Choroid plexus epithelial cell (primary cell): ENCODE measurements at regions not wholly inside any gene's neighbourhood (a gene's known extent, or its start where the extent isn't known, plus 50 kb on each side); places are given as distances from the start of the nearest gene placed in this dataset.
A peak's percentile ranks its signal among the peaks of the same experiment; 100 is the strongest.

ENCODE experiments used
- DNase-seq: peaks from one replicate; pipeline ENCODE4 v3.0.0-alpha.2; 2010; ENCODE audit warnings: low read depth
- H3K4me3 ChIP-seq: 2 replicates; pipeline ENCODE4 v1.5.1; 2011; ENCODE audit warnings: low read depth, mild to moderate bottlenecking, control low read depth, low read length, moderate library complexity
- CTCF ChIP-seq: conservative IDR thresholded peaks from 2 replicates; pipeline ENCODE4 v1.5.1; 2011; ENCODE audit warnings: low read depth, mild to moderate bottlenecking, control low read depth, inconsistent platforms, low read length, moderate library complexity

- no peak overlapping the region for H3K4me3 ChIP-seq
- DNase-seq, result no peak
- no peak for TF ChIP-seq CTCF
Measured at GRCh38 chr4:32840461-32841189, 2120.5 kb downstream of the PCDH7 start.

GRCh38 chr4:32841217-32841616, 2121.0 kb downstream of the PCDH7 start:
- no peak for DNase-seq
- no peak for TF ChIP-seq CTCF
- no peak overlapping the region for H3K4me3 ChIP-seq

- TF ChIP-seq CTCF, result no peak
- peak; percentile 20 for DNase-seq
Measured at GRCh38 chr4:32847461-32847860, 2127.3 kb downstream of the PCDH7 start.

GRCh38 chr4:32855622-32856021, 2135.5 kb downstream of the PCDH7 start:
- H3K4me3 ChIP-seq, result no peak overlapping the region
- DNase-seq, result no peak
- no peak for TF ChIP-seq CTCF

More at GRCh38 chr4:32847461-32847860, 2127.3 kb downstream of the PCDH7 start:
- H3K4me3 ChIP-seq, result no peak overlapping the region

- no peak overlapping the region for H3K4me3 ChIP-seq
- TF ChIP-seq CTCF, result no peak
- no peak for DNase-seq
Measured at GRCh38 chr4:32858361-32858760, 2138.2 kb downstream of the PCDH7 start.

- no peak for TF ChIP-seq CTCF
- no peak overlapping the region for H3K4me3 ChIP-seq
- DNase-seq, result peak; percentile 67
Measured at GRCh38 chr4:32858971-32859370, 2138.8 kb downstream of the PCDH7 start.

- no peak overlapping the region for H3K4me3 ChIP-seq
- TF ChIP-seq CTCF, result no peak
- no peak for DNase-seq
Measured at GRCh38 chr4:32864713-32865351, 2144.7 kb downstream of the PCDH7 start.
